ENCODE measurements at regions not wholly inside any gene's neighbourhood (a gene's known extent, or its start where the extent isn't known, plus 50 kb on each side); places are given as distances from the start of the nearest gene placed in this dataset.
"Not testable (repeated sequence)": the region's sequence is repeated elsewhere in the genome, so short reads cannot be mapped to it uniquely, and the experiment has no call there.

- DNase-seq (ENCODE audit: low spot score) (no peak), ATAC-seq (no peak)
- no peaks in the 10 kb centered on the region for H3K36me3 Mint-ChIP-seq
- peaks cover 2 to 6% of the 10 kb centered on the region in 2 donors for H3K27me3 Mint-ChIP-seq
- no peaks in the 10 kb centered on the region for H3K4me1 Mint-ChIP-seq (ENCODE audit: low read depth in 2 of 2)
- H3K9me3 Mint-ChIP-seq: peaks cover 7% of the 10 kb centered on the region
- no peak overlapping the region for H3K27ac Mint-ChIP-seq
- no peak overlapping the region for H3K4me3 Mint-ChIP-seq
Measured at GRCh38 chr12:58313091-58313855, 371.9 kb downstream of the ATP23 start.

- H3K4me3 Mint-ChIP-seq: no peak overlapping the region
- H3K27ac Mint-ChIP-seq: no peak overlapping the region
- ATAC-seq (no peak), DNase-seq (ENCODE audit: low spot score) (no peak)
- peaks cover 2 to 6% of the 10 kb centered on the region in 2 donors for H3K27me3 Mint-ChIP-seq
- no peaks in the 10 kb centered on the region for H3K4me1 Mint-ChIP-seq (ENCODE audit: low read depth in 2 of 2)
- H3K36me3 Mint-ChIP-seq: no peaks in the 10 kb centered on the region
- peaks cover 7% of the 10 kb centered on the region for H3K9me3 Mint-ChIP-seq
Measured at GRCh38 chr12:58314610-58315009, 373.2 kb downstream of the ATP23 start.

DNA sequence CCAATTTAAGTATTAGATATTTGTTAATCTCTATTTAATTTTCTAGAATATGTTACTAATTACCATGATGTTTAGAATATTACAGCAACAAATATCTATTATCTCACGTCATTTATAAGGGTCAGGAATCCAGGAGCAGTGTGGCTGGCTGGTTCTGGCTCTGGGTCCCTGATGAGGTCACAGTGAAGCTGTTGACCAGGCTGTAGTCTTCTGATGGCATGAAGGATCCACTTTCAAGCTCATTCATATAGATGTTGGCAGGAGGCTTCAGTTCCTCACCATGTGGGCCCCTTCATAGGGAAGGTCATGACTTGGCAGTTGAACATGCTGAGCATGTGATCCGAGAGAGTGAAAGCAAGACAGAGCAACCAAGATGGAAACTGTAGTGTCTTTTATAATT lies 375.6 kb downstream of the ATP23 start:
- peaks cover 7% of the 10 kb centered on the region for H3K9me3 Mint-ChIP-seq
- ATAC-seq (no peak), DNase-seq (ENCODE audit: low spot score) (no peak)
- no peak overlapping the region for H3K4me3 Mint-ChIP-seq
- no peak overlapping the region for H3K27ac Mint-ChIP-seq
- no peaks in the 10 kb centered on the region for H3K4me1 Mint-ChIP-seq (ENCODE audit: low read depth in 2 of 2)
- peaks cover 2 to 6% of the 10 kb centered on the region in 2 donors for H3K27me3 Mint-ChIP-seq
- H3K36me3 Mint-ChIP-seq: no peaks in the 10 kb centered on the region

- no peak overlapping the region for H3K27ac Mint-ChIP-seq
- DNase-seq (ENCODE audit: low spot score) (no peak), ATAC-seq (no peak)
- H3K9me3 Mint-ChIP-seq: peaks cover 4% of the 10 kb centered on the region
- H3K36me3 Mint-ChIP-seq: no peaks in the 10 kb centered on the region
- H3K27me3 Mint-ChIP-seq: peaks cover 0 to 20% of the 10 kb centered on the region in 2 donors
- no peak overlapping the region for H3K4me3 Mint-ChIP-seq
- H3K4me1 Mint-ChIP-seq (ENCODE audit: low read depth in 2 of 2): no peaks in the 10 kb centered on the region
Measured at GRCh38 chr12:58321414-58321813, 380.0 kb downstream of the ATP23 start.

DNA sequence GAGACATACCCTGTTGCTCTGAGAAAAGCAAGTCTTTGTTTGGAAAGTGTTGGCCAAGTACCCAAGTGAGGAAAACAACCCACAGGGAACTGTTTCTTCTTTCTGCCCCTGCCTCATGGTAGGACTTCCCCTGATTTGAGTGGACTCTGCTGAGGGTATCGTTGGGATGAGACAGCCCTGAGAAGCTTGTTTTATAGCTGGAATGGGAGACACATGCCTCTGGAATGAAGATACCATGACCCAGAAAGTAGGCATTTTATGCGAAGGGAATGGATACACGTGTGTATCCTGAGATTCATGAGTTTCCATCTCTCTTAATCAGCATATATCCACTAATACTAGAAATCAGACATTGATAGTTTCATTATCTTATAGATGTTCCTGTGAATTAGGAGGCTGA lies 382.3 kb downstream of the ATP23 start:
- Mint-ChIP-seq H3K27me3 (peaks cover 0 to 14% of the 10 kb centered on the region in 2 donors), H3K27ac (no peak overlapping the region)
- ATAC-seq: no peak

GRCh38 chr12:58325561-58325960 lies 384.2 kb downstream of the ATP23 start:
- H3K4me1 Mint-ChIP-seq (ENCODE audit: low read depth in 2 of 2): no peaks in the 10 kb centered on the region
- ATAC-seq: no peak
- no peak for DNase-seq (ENCODE audit: low spot score)
- no peaks in the 10 kb centered on the region for H3K9me3 Mint-ChIP-seq
- H3K27ac Mint-ChIP-seq: no peak overlapping the region
- no peaks in the 10 kb centered on the region for H3K36me3 Mint-ChIP-seq
- no peak overlapping the region for H3K4me3 Mint-ChIP-seq
- peaks cover 0 to 14% of the 10 kb centered on the region in 2 donors for H3K27me3 Mint-ChIP-seq

More for the DNA sequence above, 382.3 kb downstream of the ATP23 start:
- H3K9me3 Mint-ChIP-seq: no peaks in the 10 kb centered on the region
- no peak overlapping the region for H3K4me3 Mint-ChIP-seq
- H3K4me1 Mint-ChIP-seq (ENCODE audit: low read depth in 2 of 2): no peaks in the 10 kb centered on the region
- DNase-seq (ENCODE audit: low spot score): no peak
- H3K36me3 Mint-ChIP-seq: no peaks in the 10 kb centered on the region

GRCh38 chr12:58326534-58326933 lies 385.2 kb downstream of the ATP23 start:
- peaks cover 0 to 14% of the 10 kb centered on the region in 2 donors for H3K27me3 Mint-ChIP-seq
- no peaks in the 10 kb centered on the region for H3K9me3 Mint-ChIP-seq
- ATAC-seq: no peak
- DNase-seq (ENCODE audit: low spot score): no peak
- H3K4me3 Mint-ChIP-seq: no peak overlapping the region
- H3K36me3 Mint-ChIP-seq: no peaks in the 10 kb centered on the region
- H3K27ac Mint-ChIP-seq: no peak overlapping the region
- H3K4me1 Mint-ChIP-seq (ENCODE audit: low read depth in 2 of 2): no peaks in the 10 kb centered on the region

GRCh38 chr12:58336581-58337242 lies 395.3 kb downstream of the ATP23 start:
- not testable (repeated sequence) for H3K27me3 Mint-ChIP-seq; H3K36me3 Mint-ChIP-seq; H3K4me1 Mint-ChIP-seq (ENCODE audit: low read depth in 2 of 2); DNase-seq (ENCODE audit: low spot score); H3K9me3 Mint-ChIP-seq; ATAC-seq; H3K27ac Mint-ChIP-seq; H3K4me3 Mint-ChIP-seq

- H3K27ac Mint-ChIP-seq; H3K27me3 Mint-ChIP-seq; H3K4me1 Mint-ChIP-seq (ENCODE audit: low read depth in 2 of 2); H3K9me3 Mint-ChIP-seq; H3K4me3 Mint-ChIP-seq; ATAC-seq; H3K36me3 Mint-ChIP-seq; DNase-seq (ENCODE audit: low spot score): not testable (repeated sequence)
Measured at GRCh38 chr12:58337539-58337938, 396.2 kb downstream of the ATP23 start.

DNA sequence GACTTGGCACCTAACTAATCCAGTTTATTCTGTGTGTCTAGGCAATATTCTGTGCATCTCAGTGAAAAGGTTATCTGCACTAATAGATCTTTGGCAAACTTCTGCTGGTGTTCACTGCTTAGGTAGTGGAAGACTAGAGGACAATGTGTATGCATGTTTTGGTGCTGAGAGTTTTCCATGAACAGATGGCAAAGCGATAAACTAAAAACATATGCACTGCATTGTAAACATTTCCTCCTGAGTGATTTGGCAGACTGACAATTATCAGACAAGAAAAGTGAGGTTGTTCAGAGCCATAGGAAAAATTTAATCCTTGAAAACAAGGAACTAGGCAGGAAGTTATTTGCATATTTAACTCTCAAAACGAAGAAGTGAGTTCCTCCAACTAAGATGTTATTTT lies 400.4 kb downstream of the ATP23 start:
- H3K27me3 Mint-ChIP-seq: peaks cover 0 to 16% of the 10 kb centered on the region in 2 donors
- H3K4me1 Mint-ChIP-seq (ENCODE audit: low read depth in 2 of 2): no peaks in the 10 kb centered on the region
- DNase-seq (ENCODE audit: low spot score) (no peak), ATAC-seq (no peak)
- H3K4me3 Mint-ChIP-seq: no peak overlapping the region
- no peak overlapping the region for H3K27ac Mint-ChIP-seq
- no peaks in the 10 kb centered on the region for H3K9me3 Mint-ChIP-seq
- H3K36me3 Mint-ChIP-seq: no peaks in the 10 kb centered on the region

GRCh38 chr12:58342736-58343135 lies 401.4 kb downstream of the ATP23 start:
- no peaks in the 10 kb centered on the region for H3K4me1 Mint-ChIP-seq (ENCODE audit: low read depth in 2 of 2)
- ATAC-seq: no peak
- H3K27ac Mint-ChIP-seq: no peak overlapping the region
- peaks cover 0 to 16% of the 10 kb centered on the region in 2 donors for H3K27me3 Mint-ChIP-seq
- no peaks in the 10 kb centered on the region for H3K9me3 Mint-ChIP-seq
- no peaks in the 10 kb centered on the region for H3K36me3 Mint-ChIP-seq
- DNase-seq (ENCODE audit: low spot score): no peak
- no peak overlapping the region for H3K4me3 Mint-ChIP-seq

GRCh38 chr12:58346032-58346632 lies 404.8 kb downstream of the ATP23 start:
- DNase-seq (ENCODE audit: low spot score) (no peak), ATAC-seq (no peak)
- Mint-ChIP-seq H3K4me3 (no peak overlapping the region), H3K9me3 (no peaks in the 10 kb centered on the region), H3K27me3 (peaks cover 3 to 21% of the 10 kb centered on the region in 2 donors), H3K27ac (no peak overlapping the region), H3K36me3 (no peaks in the 10 kb centered on the region), H3K4me1 (ENCODE audit: low read depth in 2 of 2) (no peaks in the 10 kb centered on the region)

DNA sequence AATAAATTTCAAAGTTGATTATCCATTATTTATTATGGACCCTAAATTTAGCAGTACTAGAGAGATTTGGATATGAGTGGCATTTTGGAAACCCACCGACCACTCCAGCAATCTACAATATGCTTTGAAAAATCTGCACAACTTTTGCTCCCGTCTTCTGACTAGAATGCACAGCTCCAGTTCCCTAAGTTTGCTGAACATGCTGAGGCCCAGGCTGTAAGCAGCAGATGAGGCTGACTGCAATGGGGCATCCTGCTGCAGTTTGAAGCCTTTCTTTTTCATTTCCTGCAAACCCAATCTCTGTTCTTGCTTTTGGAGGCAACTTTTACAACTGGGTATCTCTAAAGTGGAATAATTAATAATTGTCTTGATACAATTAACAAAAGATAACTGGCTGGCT lies 405.8 kb downstream of the ATP23 start:
- no peaks in the 10 kb centered on the region for H3K36me3 Mint-ChIP-seq
- no peaks in the 10 kb centered on the region for H3K9me3 Mint-ChIP-seq
- peaks cover 3 to 21% of the 10 kb centered on the region in 2 donors for H3K27me3 Mint-ChIP-seq
- ATAC-seq: no peak
- DNase-seq (ENCODE audit: low spot score): no peak
- no peak overlapping the region for H3K4me3 Mint-ChIP-seq
- no peaks in the 10 kb centered on the region for H3K4me1 Mint-ChIP-seq (ENCODE audit: low read depth in 2 of 2)
- no peak overlapping the region for H3K27ac Mint-ChIP-seq

DNA sequence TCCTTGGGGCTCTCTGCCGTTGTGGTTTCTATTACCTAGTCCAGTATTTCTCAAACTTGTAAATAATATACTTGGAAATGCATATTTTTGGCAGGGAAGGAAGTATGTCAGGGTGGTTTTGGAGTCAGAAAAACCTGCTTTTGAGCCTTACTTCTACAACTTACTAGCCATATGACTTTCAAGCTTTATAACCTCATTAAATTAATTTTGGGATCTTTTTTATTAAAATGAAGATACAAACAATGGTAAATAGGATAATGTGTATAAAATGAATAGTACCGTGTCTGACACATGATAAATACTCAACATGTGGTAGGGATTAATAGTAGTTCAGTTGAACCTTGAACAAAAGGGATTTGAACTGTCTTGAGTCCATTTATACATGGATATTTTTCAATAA lies 406.3 kb downstream of the ATP23 start:
- H3K4me1 Mint-ChIP-seq (ENCODE audit: low read depth in 2 of 2): no peaks in the 10 kb centered on the region
- H3K9me3 Mint-ChIP-seq: no peaks in the 10 kb centered on the region
- no peaks in the 10 kb centered on the region for H3K36me3 Mint-ChIP-seq
- no peak for ATAC-seq
- peaks cover 3 to 21% of the 10 kb centered on the region in 2 donors for H3K27me3 Mint-ChIP-seq
- H3K4me3 Mint-ChIP-seq: no peak overlapping the region
- no peak for DNase-seq (ENCODE audit: low spot score)
- H3K27ac Mint-ChIP-seq: no peak overlapping the region
